OCI-LY1 (cell line): ENCODE measurements at regions not wholly inside any gene's neighbourhood (a gene's known extent, or its start where the extent isn't known, plus 50 kb on each side); places are given as distances from the start of the nearest gene placed in this dataset.

Experiments
- H2AFZ ChIP-seq: fragments of 200-600 bp; sonication (generic), shearing (Covaris generic); 2 replicates; pipeline ENCODE4 v1.6.0; 2014; ENCODE audit warnings: antibody characterized with exemption, mild to moderate bottlenecking, low read length
- H3F3A ChIP-seq: fragments of 200-600 bp; sonication (generic), shearing (Covaris generic); 2 replicates; pipeline ENCODE4 v1.6.0; 2014; ENCODE audit warnings: mild to moderate bottlenecking, antibody characterized with exemption, low read length, moderate library complexity; ENCODE audit not compliant: insufficient read depth
- H3K27ac ChIP-seq: fragments of 200-600 bp; sonication (generic); 2 replicates; pipeline ENCODE4 v1.5.1; 2014; ENCODE audit warnings: low read length, mixed run types, mild to moderate bottlenecking, low read depth; ENCODE audit not compliant: poor library complexity, severe bottlenecking
- H3K27me3 ChIP-seq: fragments of 200-600 bp; sonication (generic); 2 replicates; pipeline ENCODE4 v1.6.0; 2014; ENCODE audit warnings: antibody characterized with exemption, mild to moderate bottlenecking, low read length, moderate library complexity; ENCODE audit not compliant: insufficient read depth
- H3K36me3 ChIP-seq: fragments of 200-600 bp; sonication (generic); 2 replicates; pipeline ENCODE4 v1.6.1; 2014; ENCODE audit warnings: mild to moderate bottlenecking, antibody characterized with exemption, low read length, moderate library complexity, mixed read lengths; ENCODE audit not compliant: insufficient read depth
- H3K4me1 ChIP-seq: fragments of 200-600 bp; sonication (generic); 2 replicates; pipeline ENCODE4 v1.5.1; 2014; ENCODE audit warnings: mild to moderate bottlenecking, low read length, moderate library complexity; ENCODE audit not compliant: insufficient read depth, severe bottlenecking
- H3K4me2 ChIP-seq: fragments of 200-600 bp; sonication (generic), shearing (Covaris generic); 2 replicates; pipeline ENCODE4 v1.6.1; 2014; ENCODE audit warnings: low read length
- H3K4me3 ChIP-seq: fragments of 200-600 bp; sonication (generic); 2 replicates; pipeline ENCODE4 v1.5.1; 2014; ENCODE audit warnings: low read length, low read depth, mild to moderate bottlenecking, mixed read lengths; ENCODE audit not compliant: poor library complexity, severe bottlenecking
- H3K79me2 ChIP-seq: fragments of 200-600 bp; shearing (Covaris generic); 2 replicates; pipeline ENCODE4 v1.6.1; 2016; ENCODE audit warnings: mixed run types, low read length, mixed read lengths; ENCODE audit not compliant: insufficient read depth
- H3K9ac ChIP-seq: fragments of 200-600 bp; sonication (generic), shearing (Covaris generic); 2 replicates; pipeline ENCODE4 v1.6.1; 2014; ENCODE audit warnings: mild to moderate bottlenecking, low read length, mixed read lengths
- H3K9me2 ChIP-seq: fragments of 200-600 bp; sonication (generic), shearing (Covaris generic); 2 replicates; pipeline ENCODE4 v1.6.1; 2014; ENCODE audit warnings: low read depth, mild to moderate bottlenecking, low read length, mixed read lengths
- H3K9me3 ChIP-seq: fragments of 200-600 bp; shearing (Covaris generic); 2 replicates; pipeline ENCODE4 v1.6.1; 2014; ENCODE audit warnings: low read length, mixed read lengths
- H4K20me1 ChIP-seq: fragments of 200-600 bp; sonication (generic), shearing (Covaris generic); 2 replicates; pipeline ENCODE4 v1.6.0; 2016; ENCODE audit warnings: mild to moderate bottlenecking, low read length; ENCODE audit not compliant: insufficient read depth
- CTCF ChIP-seq: fragments of 200-600 bp; sonication (generic), shearing (Covaris generic); IDR thresholded peaks from 2 replicates; pipeline ENCODE4 v1.5.1; 2017; ENCODE audit warnings: mild to moderate bottlenecking, antibody characterized with exemption, low read length, moderate library complexity, mixed read lengths
- EZH2 ChIP-seq: fragments of 200-600 bp; sonication (generic), shearing (Covaris generic); IDR thresholded peaks from 2 replicates; pipeline ENCODE4 v1.8.0; 2017; ENCODE audit warnings: borderline replicate concordance, mixed run types, mild to moderate bottlenecking, antibody characterized with exemption, low read length, moderate library complexity, mixed read lengths

GRCh38 chr3:30551266-30551665 lies 55.1 kb upstream of the TGFBR2 start:
- Histone ChIP-seq H3K4me1 (peaks cover 5% of the 10 kb centered on the region), H2AFZ (no peak overlapping the region), H3K79me2 (no peaks in the 10 kb centered on the region), H3K9me3 (no peaks in the 10 kb centered on the region), H3K9ac (no peak overlapping the region), H3K27ac (no peak overlapping the region), H4K20me1 (no peaks in the 10 kb centered on the region), H3K4me2 (no peak overlapping the region), H3K4me3 (no peak overlapping the region), H3K9me2 (no peaks in the 10 kb centered on the region), H3K36me3 (no peaks in the 10 kb centered on the region), H3F3A (no peaks in the 10 kb centered on the region), H3K27me3 (no peaks in the 10 kb centered on the region)
- no peak for TF ChIP-seq EZH2
- TF ChIP-seq CTCF = no peak

- Histone ChIP-seq H3K27ac (no peak overlapping the region), H3K79me2 (no peaks in the 10 kb centered on the region), H3K36me3 (no peaks in the 10 kb centered on the region), H3K9me3 (no peaks in the 10 kb centered on the region), H3K4me1 (peaks cover 5% of the 10 kb centered on the region), H3K4me2 (no peak overlapping the region), H4K20me1 (no peaks in the 10 kb centered on the region), H3K9ac (no peak overlapping the region), H3F3A (no peaks in the 10 kb centered on the region), H2AFZ (no peak overlapping the region), H3K27me3 (no peaks in the 10 kb centered on the region), H3K4me3 (no peak overlapping the region), H3K9me2 (no peaks in the 10 kb centered on the region)
- TF ChIP-seq EZH2 (no peak), CTCF (no peak)
Measured at GRCh38 chr3:30551927-30552326, 54.5 kb upstream of the TGFBR2 start.

GRCh38 chr3:30553641-30554316 lies 52.6 kb upstream of the TGFBR2 start:
- Histone ChIP-seq H3K27ac (no peak overlapping the region), H3K4me1 (peaks cover 5% of the 10 kb centered on the region), H3K27me3 (no peaks in the 10 kb centered on the region), H3K9ac (no peak overlapping the region), H3K9me3 (no peaks in the 10 kb centered on the region), H3K4me2 (no peak overlapping the region), H3K79me2 (no peaks in the 10 kb centered on the region), H3K36me3 (no peaks in the 10 kb centered on the region), H3K4me3 (no peak overlapping the region), H2AFZ (no peak overlapping the region), H3F3A (no peaks in the 10 kb centered on the region), H3K9me2 (no peaks in the 10 kb centered on the region), H4K20me1 (no peaks in the 10 kb centered on the region)
- no peak for TF ChIP-seq CTCF
- no peak for TF ChIP-seq EZH2
